NCI-H69 (cell line): ENCODE measurements at regions not wholly inside any gene's neighbourhood (a gene's known extent, or its start where the extent isn't known, plus 50 kb on each side); places are given as distances from the start of the nearest gene placed in this dataset.

Experiments
- DNase-seq: peaks from one replicate; lab custom pipeline; 2025; lab: John Stamatoyannopoulos, UW

DNA sequence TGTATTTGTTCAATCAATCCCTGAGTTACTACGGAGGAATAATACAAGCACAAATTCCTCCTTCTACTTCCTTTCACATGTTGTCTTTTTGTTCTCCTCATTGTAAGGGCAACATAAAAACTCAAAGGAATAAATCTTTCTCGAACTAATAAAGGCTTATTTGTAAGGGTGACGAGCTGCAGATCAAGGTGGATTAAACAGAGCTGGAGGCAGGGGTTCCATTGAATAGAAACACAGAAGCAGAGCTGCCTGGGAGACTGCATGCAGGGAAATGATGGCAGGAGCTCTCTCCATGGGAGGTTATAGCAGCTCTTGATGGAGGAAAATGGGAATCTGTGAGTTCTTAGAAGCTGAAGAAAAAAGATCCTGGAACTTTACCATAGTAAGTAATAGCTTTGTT is 160.2 kb downstream of the CYYR1 start:
- peak; percentile 49 for DNase-seq

- no peak for DNase-seq
Measured at GRCh38 chr21:26409735-26410134, 163.4 kb downstream of the CYYR1 start.

DNA sequence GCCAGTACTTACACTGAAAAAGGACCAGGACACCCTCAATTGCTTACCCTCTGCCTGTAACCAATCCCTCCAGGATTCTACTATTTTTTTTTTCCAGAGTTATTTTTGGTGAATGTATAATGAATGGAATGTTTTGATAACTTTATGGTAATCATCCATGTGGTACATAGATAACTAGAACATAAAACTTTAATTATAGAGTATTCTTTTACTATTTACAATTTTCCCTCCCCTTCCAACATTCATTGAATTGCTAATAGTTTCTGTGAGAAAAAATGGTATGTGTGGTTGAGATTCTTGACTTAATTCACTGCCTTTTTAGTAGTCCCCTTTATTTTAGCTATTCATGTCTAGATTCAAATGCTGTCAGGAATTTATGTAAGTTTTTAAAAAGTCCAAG is 164.6 kb downstream of the CYYR1 start:
- no peak for DNase-seq

DNA sequence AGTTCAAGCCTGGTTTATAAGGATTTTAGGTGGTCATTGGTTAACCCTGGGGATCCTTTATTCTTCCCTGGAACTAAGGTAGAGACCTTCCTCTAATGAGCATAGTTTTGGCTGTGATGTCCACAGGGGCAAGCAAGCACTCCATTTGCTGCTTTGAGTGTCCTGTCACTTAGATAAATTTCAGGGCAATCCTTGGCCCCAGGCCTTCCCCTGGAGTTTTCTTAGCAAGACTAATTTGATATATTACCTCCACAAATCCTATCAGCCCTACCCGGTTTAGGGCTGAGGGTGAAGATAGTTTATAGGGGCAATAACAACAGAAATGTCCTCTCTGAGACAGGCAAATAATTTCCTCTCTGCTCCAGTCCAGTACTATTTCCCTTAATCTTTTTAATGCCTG is 166.6 kb downstream of the CYYR1 start:
- DNase-seq = peak; percentile 21

GRCh38 chr21:26405735-26406361 is 167.2 kb downstream of the CYYR1 start:
- DNase-seq = peak; percentile 82

- DNase-seq = no peak
Measured at GRCh38 chr21:26405071-26405470, 168.0 kb downstream of the CYYR1 start.

DNA sequence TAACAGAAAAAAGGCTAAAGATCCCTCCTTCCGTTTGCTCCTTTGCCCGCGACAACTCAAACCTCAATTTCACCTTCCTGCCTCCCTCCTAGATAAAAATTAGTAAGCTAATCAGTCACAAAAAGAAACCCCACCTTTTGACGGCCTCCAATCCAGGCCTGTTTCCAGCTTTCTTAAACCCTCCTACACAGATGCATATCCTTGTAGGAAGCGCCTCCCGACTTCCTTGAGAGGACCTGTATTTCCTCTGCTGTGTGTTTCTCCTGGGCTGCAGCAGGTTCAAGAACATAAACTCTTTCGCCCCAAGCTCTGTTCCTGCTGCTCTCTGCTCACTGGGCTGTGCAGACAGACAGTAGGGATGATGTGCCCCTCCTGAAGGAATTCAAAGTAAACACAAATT is 168.8 kb downstream of the CYYR1 start:
- no peak for DNase-seq

DNA sequence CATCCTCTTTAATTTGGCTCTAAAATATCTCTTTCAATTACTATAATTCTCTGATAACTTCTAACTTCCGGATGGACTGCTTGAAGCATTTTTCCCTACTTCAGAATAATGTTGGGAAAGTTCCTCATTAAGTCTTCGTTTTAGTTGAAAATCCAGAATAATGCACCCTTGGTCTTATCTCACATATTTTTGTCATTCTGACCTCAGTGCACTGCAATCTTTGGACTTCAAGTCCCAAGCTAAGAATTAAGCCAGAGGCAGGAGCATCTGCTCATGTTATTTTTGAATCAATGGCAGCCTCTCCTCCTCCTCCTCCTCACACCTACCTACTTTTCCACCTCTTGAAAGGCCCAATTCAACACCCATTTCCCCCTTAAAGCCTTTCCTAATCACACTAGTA is 169.8 kb downstream of the CYYR1 start:
- DNase-seq = no peak

DNA sequence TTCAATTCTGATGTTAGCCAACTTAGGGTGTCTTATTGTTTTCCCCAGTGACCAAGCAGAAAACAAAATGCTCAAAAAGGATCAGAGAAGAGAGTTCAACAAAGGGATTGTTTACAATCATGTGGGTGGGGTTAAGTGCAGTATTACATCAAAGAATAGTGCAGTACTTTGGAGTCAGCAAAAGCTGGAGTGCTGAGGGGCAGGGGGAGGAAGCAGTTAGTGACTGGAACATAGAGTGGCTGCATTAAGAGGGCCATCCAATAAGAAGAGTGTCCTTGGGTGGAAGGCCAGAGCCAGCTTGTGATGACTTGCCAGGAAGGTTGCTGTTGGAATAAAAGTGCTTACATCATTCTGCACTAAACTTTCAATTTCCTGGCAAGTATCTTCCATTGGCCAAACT is 175.5 kb downstream of the CYYR1 start:
- DNase-seq = no peak

DNA sequence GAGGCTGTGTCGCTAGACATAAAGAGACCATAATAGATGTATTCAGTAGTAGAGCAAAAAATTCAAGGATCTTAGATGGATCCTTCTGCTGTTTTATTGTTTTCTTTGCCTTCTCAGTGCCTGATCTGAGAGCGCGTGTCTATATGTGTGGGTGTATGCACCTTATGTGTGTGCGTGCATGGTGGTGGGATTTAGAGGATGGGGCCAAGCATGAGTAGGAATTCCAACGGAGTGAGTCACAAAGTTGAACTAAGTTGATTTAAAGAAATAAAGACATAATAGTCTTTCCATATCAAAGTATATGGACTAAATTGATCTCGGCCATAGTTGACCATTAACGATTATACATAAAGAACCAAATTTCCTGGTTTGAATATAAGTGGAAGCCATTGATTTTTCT is 178.7 kb downstream of the CYYR1 start:
- DNase-seq = no peak

DNA sequence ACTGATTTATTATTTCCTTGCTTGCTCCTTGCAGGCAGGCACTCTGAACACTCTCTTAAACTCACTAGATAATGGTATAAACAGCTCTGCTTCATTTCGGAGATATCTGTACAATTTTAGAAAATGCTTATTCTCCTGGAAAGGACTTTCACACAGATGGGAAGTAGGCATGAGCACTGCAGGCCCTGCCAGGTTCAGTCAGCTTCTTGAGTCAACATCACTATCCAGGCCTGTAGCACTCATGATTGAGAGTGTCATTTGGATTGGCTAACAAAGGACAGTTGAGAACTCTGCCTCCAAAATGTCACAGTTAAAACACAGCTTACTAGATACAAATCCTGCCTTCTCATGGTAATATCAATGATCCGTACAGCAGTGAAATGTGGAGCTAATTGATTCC is 181.9 kb downstream of the CYYR1 start:
- DNase-seq = peak; percentile 62

- DNase-seq = peak; percentile 94
Measured at GRCh38 chr21:26389971-26390641, 183.0 kb downstream of the CYYR1 start.

GRCh38 chr21:26388731-26389231 is 184.3 kb downstream of the CYYR1 start:
- peak; percentile 77 for DNase-seq

DNA sequence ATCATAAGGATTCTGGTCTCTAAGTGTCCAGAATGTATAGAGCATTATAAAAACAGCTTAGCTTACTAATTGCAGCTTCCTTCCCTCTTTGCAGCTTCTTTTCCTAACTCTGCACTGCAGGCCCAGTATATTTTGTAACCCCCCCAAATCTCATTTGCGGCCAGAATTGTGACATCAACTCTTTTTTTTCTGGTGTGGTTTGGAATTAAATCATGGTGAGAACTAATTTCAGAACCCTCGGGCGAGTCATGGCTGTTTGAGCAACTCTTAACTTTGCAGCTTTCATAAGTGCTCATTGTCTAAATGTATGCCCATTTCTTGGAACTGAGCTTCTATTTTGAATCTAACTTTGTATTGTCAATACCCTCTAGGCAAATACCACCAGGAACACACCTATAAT is 187.4 kb downstream of the CYYR1 start:
- peak; percentile 75 for DNase-seq

DNA sequence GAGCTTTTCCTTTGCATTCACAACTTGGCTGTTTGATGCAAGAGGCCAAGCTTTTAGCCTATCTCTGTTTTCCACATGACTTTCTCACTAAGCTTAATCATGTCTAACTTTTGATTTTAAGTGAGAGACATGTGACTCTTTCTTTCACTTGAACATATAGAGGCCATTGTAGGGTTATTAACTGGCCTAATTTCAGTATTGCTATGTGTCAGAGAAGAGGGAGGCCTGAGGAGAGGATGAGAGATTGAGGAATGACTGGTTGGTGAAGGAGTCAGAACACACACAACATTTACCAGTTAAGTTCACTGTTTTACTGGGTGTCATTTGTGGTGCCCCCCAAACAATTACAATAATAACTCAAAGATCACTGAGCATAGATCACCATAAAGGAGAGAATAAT is 193.5 kb downstream of the CYYR1 start:
- no peak for DNase-seq

GRCh38 chr21:26377111-26377694 is 195.9 kb downstream of the CYYR1 start:
- DNase-seq = no peak

GRCh38 chr21:26374817-26375216 is 198.3 kb downstream of the CYYR1 start:
- DNase-seq = peak; percentile 65

DNA sequence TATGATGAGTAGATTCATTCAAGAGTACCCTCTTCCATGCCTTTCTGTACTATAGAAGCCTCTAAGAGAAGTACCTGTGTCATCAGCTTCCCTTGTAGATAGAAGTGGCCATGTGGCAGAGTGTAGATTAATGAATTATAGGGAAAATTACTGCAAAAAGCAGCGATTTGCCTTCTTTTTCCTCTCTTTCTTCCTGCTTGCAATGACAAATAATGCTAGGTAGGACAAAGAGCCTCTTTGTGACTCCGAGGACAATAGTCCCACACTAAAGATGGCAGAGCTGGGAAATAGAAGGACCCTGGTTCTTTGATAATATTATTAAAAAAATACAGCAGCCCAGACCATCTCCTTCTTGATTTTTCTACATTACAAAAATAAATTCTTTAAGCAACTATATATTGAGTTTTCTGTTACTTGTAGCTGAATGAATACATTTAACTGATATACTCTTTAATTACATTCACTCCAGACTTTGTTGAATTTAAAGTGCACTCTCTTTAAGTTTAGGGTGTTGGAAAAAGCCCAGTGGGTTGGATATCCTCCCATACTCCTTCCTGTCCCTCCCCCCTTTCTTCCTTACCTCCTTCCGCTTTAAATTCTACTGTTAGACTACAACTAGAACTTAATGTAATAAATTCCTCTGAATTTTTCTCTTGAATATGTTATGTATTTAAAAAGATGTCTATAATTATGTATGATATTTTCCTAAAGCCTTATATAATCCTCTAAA is 198.2 kb upstream of the APP start:
- DNase-seq = no peak

DNA sequence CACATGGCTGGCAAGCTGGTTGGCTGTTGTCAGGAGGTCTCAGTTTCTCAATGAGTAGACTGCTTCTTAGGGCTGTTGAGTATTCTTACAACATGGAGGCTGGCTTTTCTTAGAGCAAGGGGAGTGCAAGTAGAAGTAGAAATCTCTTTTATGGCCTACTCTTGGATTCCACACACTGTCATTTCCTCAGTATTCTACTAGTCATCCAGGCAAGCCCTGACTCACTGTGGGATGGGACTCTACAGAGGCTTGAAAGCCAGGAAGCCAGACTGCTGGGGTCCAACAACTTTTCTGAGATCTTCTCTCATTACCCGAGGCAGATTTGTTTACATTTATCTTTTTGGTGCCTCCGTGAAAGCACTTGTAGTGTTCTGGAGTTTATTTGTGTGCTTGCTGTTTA is 196.2 kb upstream of the APP start:
- DNase-seq = no peak

DNA sequence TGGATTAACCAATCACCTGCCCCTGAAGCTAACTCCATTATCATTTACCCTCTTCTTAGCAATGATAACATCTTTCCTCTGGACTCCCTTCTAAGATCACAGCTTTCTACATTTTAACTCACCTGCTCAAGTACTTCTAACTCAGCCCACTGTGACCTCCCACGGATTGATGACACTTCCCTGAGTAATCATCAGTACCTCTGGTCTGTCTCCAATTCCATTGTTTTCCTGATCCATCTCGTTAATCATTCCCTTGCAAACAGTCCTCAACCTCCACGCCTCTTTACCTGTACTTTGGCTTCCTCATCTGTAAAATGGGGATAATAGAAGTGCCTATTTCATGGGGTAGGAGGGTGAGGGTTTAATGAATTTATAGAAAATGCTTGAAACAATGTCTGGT is 195.3 kb upstream of the APP start:
- DNase-seq = peak; percentile 12

DNA sequence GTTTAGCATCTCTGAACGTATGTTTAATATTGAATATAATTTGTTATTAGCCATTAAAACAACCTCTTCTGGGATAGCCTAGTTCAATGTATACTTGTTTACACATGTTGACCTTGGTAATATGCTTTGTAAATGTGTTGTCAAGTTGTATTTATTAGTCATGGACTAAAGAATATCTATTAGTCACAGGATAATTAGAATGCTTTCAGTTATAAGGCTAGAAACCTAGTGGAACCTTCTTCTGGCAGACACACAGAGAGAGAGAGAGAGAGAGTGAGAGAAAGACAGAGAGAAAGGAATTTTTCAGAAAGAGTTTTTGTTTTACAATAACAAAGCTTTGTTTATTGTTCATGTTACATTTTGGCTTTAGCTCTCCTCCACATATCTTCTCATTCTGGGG is 181.1 kb upstream of the APP start:
- no peak for DNase-seq

- no peak for DNase-seq
Measured at GRCh38 chr21:26332867-26333266, 162.3 kb upstream of the APP start.
